Dedifferentiated amniotic fluid mesenchymal stem cell (primary cell): ENCODE measurements at regions not wholly inside any gene's neighbourhood (a gene's known extent, or its start where the extent isn't known, plus 50 kb on each side); places are given as distances from the start of the nearest gene placed in this dataset.
A peak's percentile ranks its signal among the peaks of the same experiment; 100 is the strongest.
"Not testable (repeated sequence)": the region's sequence is repeated elsewhere in the genome, so short reads cannot be mapped to it uniquely, and the experiment has no call there.

Experiments used
- DNase-seq: peaks from one replicate; pipeline ENCODE4 v3.0.0-alpha.2; 2016; ENCODE audit errors: extremely low spot score

- DNase-seq, result no peak
Measured at GRCh38 chr7:46626691-46627310, 705.7 kb upstream of the IGFBP3 start.

GRCh38 chr7:46626261-46626660, 705.2 kb upstream of the IGFBP3 start:
- DNase-seq, result no peak

GRCh38 chr7:46625032-46625431, 704.0 kb upstream of the IGFBP3 start:
- DNase-seq, result no peak

GRCh38 chr7:46622251-46622650, 701.2 kb upstream of the IGFBP3 start:
- DNase-seq, result no peak

GRCh38 chr7:46619723-46620310, 698.7 kb upstream of the IGFBP3 start:
- DNase-seq, result peak; percentile 36

GRCh38 chr7:46616636-46617035, 695.6 kb upstream of the IGFBP3 start:
- DNase-seq, result no peak

- DNase-seq, result no peak
Measured at GRCh38 chr7:46613551-46613950, 692.5 kb upstream of the IGFBP3 start.

GRCh38 chr7:46613116-46613515, 692.0 kb upstream of the IGFBP3 start:
- no peak for DNase-seq

GRCh38 chr7:46611508-46611907, 690.4 kb upstream of the IGFBP3 start:
- no peak for DNase-seq

GRCh38 chr7:46610746-46611145, 689.7 kb upstream of the IGFBP3 start:
- DNase-seq, result no peak

GRCh38 chr7:46607176-46607575, 686.1 kb upstream of the IGFBP3 start:
- no peak for DNase-seq

- DNase-seq, result no peak
Measured at GRCh38 chr7:46606761-46607160, 685.7 kb upstream of the IGFBP3 start.

- DNase-seq, result no peak
Measured at GRCh38 chr7:46604241-46604661, 683.2 kb upstream of the IGFBP3 start.

GRCh38 chr7:46603780-46604179, 682.7 kb upstream of the IGFBP3 start:
- no peak for DNase-seq

GRCh38 chr7:46603296-46603752, 682.3 kb upstream of the IGFBP3 start:
- no peak for DNase-seq

GRCh38 chr7:46600340-46600739, 679.3 kb upstream of the IGFBP3 start:
- no peak for DNase-seq

- DNase-seq, result not testable (repeated sequence)
Measured at GRCh38 chr7:46594831-46595230, 673.8 kb upstream of the IGFBP3 start.

- DNase-seq, result not testable (repeated sequence)
Measured at GRCh38 chr7:46590918-46591905, 670.1 kb upstream of the IGFBP3 start.

GRCh38 chr7:46589286-46589685, 668.2 kb upstream of the IGFBP3 start:
- no peak for DNase-seq

- no peak for DNase-seq
Measured at GRCh38 chr7:46586406-46586805, 665.3 kb upstream of the IGFBP3 start.

- no peak for DNase-seq
Measured at GRCh38 chr7:46583656-46584055, 662.6 kb upstream of the IGFBP3 start.

- no peak for DNase-seq
Measured at GRCh38 chr7:46581268-46581667, 660.2 kb upstream of the IGFBP3 start.

- DNase-seq, result no peak
Measured at GRCh38 chr7:46580766-46581165, 659.7 kb upstream of the IGFBP3 start.
